Effector CD4-positive, alpha-beta T cell (primary cell): ENCODE measurements at regions not wholly inside any gene's neighbourhood (a gene's known extent, or its start where the extent isn't known, plus 50 kb on each side); places are given as distances from the start of the nearest gene placed in this dataset.

Experiments
- DNase-seq: peaks from one replicate; pipeline ENCODE4 v3.0.0-alpha.2; 2020

- DNase-seq, result no peak
These were observed 271.5 kb downstream of the TLE3 start for GRCh38 chr15:69825941-69826818.

- no peak for DNase-seq
These were observed 270.9 kb downstream of the TLE3 start for GRCh38 chr15:69826819-69827175.

GRCh38 chr15:69827751-69828150, 270.0 kb downstream of the TLE3 start:
- DNase-seq, result no peak

GRCh38 chr15:69828181-69828828, 269.4 kb downstream of the TLE3 start:
- DNase-seq, result no peak

GRCh38 chr15:69829974-69830373, 267.7 kb downstream of the TLE3 start:
- DNase-seq, result no peak

GRCh38 chr15:69830430-69830829, 267.3 kb downstream of the TLE3 start:
- DNase-seq, result no peak

GRCh38 chr15:69830876-69831275, 266.8 kb downstream of the TLE3 start:
- no peak for DNase-seq

GRCh38 chr15:69834267-69834666, 263.4 kb downstream of the TLE3 start:
- DNase-seq, result no peak

GRCh38 chr15:69834761-69835160, 263.0 kb downstream of the TLE3 start:
- DNase-seq, result no peak

GRCh38 chr15:69836048-69836447, 261.7 kb downstream of the TLE3 start:
- DNase-seq, result no peak

- no peak for DNase-seq
These were observed 261.0 kb downstream of the TLE3 start for GRCh38 chr15:69836526-69837230.

GRCh38 chr15:69838338-69838737, 259.4 kb downstream of the TLE3 start:
- no peak for DNase-seq

- DNase-seq, result no peak
These were observed 258.7 kb downstream of the TLE3 start for GRCh38 chr15:69838994-69839393.

- no peak for DNase-seq
These were observed 256.4 kb downstream of the TLE3 start for GRCh38 chr15:69841113-69841828.

- DNase-seq, result no peak
These were observed 254.9 kb downstream of the TLE3 start for GRCh38 chr15:69842851-69843250.

- no peak for DNase-seq
These were observed 254.3 kb downstream of the TLE3 start for GRCh38 chr15:69843276-69843899.

- no peak for DNase-seq
These were observed 253.8 kb downstream of the TLE3 start for GRCh38 chr15:69843900-69844304.

- DNase-seq, result no peak
These were observed 252.6 kb downstream of the TLE3 start for GRCh38 chr15:69845159-69845558.

GRCh38 chr15:69847625-69848024, 250.1 kb downstream of the TLE3 start:
- no peak for DNase-seq

GRCh38 chr15:69848096-69848495, 249.6 kb downstream of the TLE3 start:
- DNase-seq, result no peak

- DNase-seq, result no peak
These were observed 249.0 kb downstream of the TLE3 start for GRCh38 chr15:69848551-69849231.

- no peak for DNase-seq
These were observed 248.5 kb downstream of the TLE3 start for GRCh38 chr15:69849232-69849610.
